ENCODE measurements at regions not wholly inside any gene's neighbourhood (a gene's known extent, or its start where the extent isn't known, plus 50 kb on each side); places are given as distances from the start of the nearest gene placed in this dataset.

DNA sequence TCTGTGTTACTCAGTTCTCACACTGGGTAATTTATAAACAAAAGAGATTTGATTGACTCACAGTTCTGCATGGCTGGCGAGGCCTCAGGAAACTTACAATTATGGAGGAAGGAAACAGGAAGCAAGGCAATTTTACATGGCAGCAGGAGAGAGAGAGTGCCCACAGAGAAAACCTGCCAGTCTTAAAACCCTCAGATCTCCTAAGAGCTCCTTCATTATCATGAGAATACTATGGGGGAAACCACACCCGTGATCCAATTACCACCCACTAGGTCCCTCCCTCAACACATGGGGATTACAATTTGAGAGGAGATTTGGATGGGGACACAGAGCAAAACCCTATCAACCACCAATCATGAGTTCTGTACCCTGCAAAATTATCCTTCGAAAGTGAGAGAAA, 1180.8 kb downstream of the JRKL start:
- TF ChIP-seq JUN (IDR thresholded peaks at IDR 0.05; ENCODE audit: borderline replicate concordance, insufficient read depth, insufficient read length, low read depth) = no peak
- TF ChIP-seq, protein P1, sequence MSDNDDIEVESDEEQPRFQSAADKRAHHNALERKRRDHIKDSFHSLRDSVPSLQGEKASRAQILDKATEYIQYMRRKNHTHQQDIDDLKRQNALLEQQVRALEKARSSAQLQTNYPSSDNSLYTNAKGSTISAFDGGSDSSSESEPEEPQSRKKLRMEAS (IDR thresholded peaks at IDR 0.05; ENCODE audit: insufficient read depth, insufficient read length) = no peak

All from endothelial cell of umbilical vein (primary cell).